HG02840 (cell line): ENCODE measurements at regions not wholly inside any gene's neighbourhood (a gene's known extent, or its start where the extent isn't known, plus 50 kb on each side); places are given as distances from the start of the nearest gene placed in this dataset.

Experiments
- ATAC-seq: cut with Tn5 transposase; IDR thresholded peaks from one replicate; pipeline ENCODE4 v1.9.1; 2021; ENCODE audit warnings: mild to moderate bottlenecking, moderate library complexity, moderate number of reproducible peaks; ENCODE audit not compliant: unreplicated experiment, low FRiP score

DNA sequence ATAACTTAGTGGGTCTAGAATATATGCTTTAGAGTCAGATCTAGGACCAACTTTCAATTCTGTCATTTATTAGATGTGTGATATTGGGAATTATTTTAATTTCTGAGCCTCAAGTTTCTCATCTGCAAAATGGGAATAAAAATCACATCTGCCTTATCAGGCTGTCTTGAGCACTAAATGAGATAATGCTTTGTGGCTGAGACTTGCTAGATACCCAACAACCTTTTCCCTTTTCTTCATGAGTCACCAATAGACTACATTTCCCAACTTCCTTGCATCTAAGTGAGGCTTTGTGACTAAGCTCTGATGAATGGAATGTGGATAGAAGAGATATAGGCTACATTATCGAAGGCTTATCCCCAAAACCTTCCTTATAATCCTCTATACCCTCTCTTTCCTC lies 220.7 kb upstream of the SESN3 start:
- ATAC-seq: no peak

DNA sequence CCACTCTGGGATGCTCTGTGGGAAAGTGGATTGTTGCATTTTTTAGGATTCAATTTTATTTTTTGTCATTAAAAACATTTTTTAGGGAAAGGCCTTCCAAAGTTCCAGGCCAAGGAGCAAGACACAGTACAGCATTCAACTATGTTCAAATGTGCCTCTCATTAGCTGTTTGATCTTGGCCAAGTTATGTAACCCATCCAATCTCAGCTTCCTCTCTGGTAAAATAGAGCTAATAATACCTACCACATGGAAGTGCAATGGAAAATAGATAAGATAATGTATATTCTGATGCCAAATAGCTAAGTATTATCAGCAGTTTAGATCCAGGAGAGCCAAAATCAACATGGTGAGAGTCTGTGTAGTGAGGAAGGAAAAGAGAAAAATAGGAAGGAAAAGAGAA lies 220.3 kb upstream of the SESN3 start:
- no peak for ATAC-seq

DNA sequence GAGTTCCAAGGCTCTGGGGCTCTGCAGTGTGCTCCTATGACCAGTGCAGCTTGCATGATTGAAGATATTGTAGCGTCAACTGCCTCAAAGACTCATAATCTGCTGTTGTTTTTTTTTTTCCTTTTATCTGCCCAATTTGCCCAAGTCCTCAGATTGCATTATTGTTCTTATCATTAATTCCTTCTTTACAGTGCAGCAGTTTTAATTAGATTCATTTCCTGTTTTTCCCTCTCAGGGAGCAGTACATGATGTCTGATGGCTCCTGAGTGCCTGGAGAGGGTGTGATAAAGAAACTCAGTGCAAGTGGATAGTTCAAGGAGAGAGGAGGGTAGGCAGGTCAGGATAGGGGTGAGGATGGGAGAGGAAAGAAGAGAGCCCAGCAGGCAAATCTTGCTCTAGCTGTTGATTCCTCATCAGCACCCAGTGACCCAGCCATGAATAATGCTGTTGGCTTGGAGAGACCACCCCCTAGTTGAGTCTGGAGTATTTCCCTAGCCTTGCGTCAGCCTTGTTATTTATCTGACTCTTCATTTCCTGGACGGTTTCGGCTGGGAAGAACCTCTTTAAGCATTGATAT lies 219.6 kb upstream of the SESN3 start:
- no peak for ATAC-seq

DNA sequence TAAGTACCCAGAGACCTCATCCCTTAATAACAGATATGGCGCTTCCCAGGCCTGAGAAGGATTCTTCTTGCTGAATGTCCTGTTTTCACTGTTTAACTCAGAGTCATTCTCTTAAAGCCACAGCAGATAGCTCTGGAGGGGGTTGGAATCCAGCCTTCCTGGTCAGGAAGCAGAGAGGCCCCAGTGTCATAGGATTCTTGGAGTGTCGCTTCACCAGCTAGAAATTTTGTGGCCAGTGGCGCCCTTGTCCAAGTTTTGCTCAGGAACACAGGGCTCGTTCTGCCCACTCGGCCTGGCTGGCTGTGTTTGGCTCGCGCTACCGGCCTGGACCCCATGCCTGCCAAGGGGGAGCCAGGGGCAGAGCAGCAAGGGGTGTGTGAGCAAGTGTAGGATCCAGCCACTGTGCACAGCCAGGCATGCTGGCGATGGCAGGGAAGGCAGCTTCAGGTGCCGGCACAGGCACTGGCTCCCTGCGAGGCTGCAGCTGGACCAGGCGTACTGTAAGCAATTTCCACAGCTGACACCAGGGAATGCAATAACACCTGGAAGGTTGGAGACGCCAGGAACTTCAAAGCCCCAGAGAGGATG lies 214.8 kb upstream of the SESN3 start:
- no peak for ATAC-seq

DNA sequence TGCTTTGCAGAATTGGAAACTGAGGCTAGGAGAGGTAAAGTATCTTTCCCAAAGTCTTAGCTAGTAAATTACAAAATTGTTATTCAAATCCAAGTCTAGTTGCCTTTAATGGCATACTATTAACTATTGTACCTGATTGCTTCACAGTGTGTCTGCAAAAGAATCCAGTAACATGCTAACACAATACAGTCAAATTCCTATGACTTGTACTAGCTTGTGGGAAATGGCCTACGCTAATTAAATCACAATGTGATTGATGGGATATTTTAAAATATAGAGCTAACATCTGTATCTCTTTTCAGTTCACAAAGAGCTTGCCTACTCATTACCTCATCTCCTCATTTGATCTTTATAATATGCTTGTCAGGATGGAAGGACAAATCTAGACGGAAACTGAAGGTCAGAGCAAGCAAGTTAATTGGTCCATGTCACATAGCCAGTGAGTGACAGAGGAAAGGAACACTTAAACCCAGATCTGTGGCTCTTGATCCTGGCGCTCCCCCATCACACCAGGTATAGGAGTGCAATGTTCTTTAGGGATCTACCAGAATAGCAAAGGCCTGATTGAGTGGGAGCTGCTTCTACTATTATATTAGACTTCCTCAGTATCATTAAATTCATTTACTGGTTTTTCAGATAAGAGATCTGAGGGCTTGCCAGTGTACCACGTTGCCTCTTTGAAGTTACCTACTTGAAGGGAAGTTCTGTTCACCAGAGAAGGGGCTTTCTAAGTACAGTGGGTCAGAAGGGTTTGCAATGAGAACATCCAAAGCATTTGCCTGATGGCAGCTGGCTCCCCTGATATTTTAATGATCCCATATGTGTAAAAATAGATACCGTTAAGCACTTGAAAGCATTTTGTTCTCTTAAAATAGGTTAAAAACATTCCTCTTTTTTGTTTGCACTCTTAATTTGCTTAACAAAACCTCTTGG lies 213.6 kb upstream of the SESN3 start:
- ATAC-seq: no peak

DNA sequence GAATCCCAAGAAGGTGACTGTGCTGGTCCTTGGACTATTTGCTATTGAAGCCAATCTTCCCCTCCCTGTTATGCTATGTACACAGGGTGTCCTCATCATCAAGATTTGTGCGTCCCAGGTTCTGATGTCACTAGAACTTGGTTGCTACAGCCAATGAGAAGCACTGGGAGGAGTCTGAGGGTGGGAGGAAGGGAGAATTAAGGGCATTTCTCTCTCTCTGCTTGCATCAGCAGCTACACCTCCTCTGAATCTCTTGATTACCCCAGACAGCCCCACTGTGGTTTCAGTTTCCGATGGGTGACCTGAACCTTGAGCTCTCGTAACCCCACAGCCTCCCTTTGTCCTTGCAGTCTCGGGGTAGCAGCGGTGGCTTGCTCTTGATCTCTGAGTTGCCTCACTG lies 212.4 kb upstream of the SESN3 start:
- ATAC-seq: peak; percentile 68

DNA sequence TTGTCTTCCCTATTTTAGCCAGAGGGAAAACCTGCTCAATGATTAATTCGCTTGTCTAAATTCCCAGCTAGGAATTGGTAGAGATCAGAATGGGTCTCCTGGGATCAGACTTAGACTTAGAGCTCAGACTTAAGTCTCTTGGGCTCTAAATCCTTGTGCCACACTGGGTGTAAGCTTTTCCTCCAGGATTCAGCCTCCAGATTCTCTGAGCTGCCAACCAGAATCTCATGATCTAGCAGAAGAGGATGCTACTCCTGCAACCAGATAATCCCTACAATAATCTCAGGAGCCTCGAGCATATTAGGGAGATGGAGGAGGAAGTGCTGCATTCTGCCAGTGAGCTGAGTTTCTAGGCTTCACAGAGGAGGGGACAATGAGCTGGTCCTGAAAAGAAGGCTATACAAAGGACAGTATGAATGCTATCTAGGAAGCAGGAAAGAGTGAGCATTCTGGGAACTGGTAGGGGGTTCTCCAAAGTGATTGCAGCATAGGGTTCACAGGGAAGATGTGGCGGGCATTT lies 211.6 kb upstream of the SESN3 start:
- no peak for ATAC-seq

DNA sequence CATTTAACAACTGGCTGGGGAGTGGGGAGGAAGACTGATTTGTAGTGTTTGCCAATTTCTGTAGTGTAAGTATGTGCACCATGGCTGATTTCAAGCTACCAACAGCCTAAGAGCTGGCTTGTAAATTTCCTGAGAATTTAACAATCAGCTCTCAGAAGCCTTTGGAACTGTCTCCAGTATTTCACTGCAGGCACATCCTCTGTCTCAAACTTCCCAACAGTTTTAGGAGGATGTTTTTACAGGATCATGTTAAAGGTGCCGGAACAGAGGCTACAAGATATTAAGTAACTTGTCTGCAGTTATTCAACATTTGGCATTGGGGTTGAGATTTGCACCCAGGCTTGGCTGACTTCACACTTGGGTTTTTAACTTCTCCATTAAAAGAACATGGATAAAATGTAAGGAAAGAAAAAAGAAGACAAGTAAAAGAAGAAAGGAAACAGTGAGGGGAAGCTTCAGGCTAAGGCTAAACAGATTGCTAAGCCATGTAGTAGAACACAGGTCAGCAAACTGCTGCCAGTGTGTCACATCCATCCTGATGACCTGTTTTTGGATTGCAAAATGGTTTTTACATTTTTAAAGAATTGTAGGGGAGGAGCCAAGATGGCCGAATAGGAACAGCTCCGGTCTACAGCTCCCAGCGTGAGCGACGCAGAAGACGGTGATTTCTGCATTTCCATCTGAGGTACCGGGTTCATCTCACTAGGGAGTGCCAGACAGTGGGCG lies 204.8 kb upstream of the SESN3 start:
- ATAC-seq: no peak

DNA sequence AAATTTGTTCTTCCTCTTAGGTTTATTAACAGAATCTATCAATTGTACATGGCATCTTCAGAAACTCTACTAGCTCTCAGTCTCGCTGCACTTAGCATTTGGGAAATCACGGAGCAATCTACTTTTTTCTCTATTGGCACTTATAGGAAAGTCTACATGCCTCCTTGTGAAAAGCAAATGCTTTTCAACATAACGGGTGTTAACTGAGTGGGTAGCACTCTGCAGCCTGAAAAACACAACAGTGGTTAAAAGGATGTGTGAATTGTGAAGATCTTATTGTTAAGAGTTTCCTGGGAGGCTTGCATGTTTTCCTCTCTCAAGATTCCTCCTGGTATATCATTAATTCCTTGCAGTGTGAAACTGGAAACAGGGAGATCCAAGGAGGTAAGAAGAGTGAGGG lies 204.2 kb upstream of the SESN3 start:
- ATAC-seq: no peak

DNA sequence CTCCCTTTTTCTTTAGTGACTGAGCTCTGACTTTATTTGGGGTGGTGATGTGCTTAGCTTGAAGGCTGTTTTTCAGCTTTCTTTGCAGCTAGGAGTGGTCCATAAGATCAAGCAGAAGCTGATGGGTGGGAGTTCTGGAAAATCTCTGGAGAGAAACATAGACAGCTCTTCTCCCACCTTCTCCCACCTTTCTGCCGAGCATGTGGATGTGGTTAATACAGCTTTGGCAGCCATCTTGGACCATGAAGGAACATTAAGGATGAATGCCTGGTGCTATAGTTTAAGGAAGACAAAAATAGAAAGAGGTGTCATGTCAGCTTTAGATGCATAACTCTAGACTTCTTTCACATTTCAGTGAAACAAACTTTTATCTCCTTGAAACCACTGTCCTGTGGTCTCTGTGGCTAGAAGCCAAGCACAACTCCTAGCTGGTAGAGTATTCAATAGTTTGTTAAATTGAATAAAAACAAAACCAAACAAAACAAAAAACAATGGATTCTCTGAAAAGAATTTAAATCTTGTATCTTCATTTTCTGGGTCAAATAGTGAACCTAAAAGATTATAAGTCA lies 203.6 kb upstream of the SESN3 start:
- ATAC-seq: no peak

DNA sequence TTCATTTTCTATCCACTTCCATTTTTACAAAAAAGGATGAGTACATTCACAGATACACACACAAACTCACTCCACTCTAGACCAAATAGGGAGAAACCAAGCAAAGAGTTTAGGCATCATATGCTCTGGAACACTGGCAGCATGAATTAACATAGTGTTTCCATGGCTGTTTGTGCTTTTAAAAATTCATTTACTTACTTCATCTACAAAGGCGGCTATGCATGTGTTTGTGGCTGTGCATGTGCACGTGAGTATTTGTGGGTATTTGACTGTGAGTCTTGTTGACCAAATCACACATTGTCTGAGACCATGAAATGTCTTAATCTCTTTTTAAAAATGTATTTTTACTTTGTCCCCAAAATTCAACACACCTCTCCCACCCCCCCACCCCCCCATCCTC lies 203.0 kb upstream of the SESN3 start:
- ATAC-seq: no peak

DNA sequence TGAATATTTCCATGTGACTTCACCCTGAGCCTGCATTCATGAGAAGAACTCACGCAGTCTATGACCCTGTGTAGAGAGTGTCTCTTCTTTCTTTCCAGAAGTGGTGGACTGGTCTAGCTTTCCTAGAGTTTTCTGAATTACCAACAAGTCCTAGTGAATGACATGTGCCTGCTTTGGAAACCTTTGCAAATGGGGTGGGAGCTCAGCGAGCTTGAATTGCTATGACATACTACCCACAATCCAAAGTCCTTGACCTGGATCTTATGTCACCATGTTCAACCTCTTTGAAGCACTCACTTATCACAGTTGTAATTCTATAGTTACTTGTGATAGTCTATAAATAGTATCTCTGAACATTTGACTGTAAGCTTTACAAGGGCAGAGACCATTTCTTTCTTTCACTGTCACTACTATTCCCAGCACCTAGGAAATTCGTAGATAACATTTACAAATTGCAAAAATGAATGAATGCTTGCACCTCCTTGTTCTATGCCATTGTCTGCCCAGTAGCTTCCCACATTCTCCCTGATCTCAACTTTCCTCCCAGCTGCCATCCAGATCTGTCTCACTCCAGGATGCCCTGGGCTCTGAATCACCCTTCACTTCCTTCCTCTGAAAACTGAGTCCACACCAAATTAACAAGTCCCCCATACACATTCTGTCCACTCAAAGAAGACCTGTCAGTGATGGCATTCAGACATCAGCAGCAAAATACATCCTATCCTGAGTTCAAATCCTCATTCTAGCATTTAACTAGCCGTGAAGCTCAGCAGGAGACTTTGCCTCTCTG lies 201.9 kb upstream of the SESN3 start:
- no peak for ATAC-seq

DNA sequence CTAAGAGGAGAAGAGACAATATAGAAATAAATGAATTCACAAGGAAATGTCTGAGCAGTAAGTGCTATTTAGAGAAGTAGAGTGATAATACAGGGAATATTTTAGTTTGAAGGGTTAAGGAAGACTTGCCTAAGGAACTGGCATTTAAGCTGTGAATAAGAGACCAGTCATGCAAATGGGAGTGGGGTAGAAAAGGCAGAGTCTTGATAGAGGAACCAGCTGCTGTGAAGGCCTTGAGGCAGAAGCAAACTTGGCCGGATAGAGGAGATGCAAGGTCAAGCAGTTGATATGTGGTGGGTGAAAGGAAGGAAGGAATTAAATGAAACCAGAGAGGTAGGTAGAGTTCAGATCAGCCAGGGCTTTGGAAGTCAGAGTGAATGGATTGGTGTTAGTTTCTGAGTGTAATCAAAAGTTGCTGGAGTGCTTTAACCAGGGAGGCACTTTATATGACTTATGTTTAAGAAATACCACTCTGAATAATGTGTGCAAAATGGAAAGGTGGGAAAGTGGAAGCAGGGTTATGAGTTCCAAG lies 198.4 kb upstream of the SESN3 start:
- ATAC-seq: no peak

DNA sequence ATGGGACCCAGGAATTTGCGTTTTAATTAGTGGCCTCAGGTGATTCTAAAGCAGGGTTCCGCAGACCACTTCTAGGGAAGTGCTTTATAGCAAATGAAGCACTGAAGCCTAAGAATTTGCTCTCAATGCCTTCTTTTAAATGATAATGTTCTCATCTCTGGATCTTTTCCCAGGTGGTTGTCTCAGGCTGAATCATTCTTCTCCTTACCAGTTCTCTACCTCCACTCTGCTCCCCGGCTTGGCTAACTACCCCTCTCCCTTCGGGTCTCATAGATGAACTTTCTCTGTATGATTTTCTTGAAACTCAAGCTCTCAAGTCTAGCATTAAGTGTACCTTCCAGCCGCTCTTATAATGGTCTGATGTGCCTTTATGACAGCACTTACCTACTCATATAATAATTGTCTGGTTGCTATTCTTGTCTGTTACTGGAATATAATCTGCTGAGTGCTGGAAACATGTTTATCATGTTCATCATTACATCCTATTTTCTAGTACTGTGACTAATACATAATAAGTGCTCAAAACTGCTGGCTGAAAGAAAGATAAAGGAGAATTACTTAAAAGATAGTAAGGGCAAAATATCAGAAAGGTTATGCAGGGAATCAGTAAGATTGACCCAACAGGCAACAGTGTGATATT lies 195.9 kb upstream of the SESN3 start:
- ATAC-seq: no peak

DNA sequence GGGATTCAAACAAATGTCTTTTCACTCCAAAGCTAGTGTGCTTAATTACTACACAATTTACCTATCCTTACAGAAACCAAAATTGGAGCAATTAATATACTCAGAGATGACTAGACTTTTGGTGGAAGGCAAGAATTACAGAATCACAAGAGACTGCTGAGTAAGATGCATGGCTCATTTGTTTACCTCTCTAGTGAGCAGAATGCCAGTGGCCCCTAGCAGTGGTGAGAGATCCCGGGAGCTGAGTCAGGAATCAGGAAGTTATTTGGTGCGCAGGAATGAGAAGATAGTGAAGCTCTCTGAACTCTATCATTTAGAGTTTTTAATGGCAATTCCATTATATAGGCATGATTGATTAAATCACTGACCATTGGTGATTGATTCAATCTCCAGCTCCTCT lies 188.9 kb upstream of the SESN3 start:
- ATAC-seq: no peak

DNA sequence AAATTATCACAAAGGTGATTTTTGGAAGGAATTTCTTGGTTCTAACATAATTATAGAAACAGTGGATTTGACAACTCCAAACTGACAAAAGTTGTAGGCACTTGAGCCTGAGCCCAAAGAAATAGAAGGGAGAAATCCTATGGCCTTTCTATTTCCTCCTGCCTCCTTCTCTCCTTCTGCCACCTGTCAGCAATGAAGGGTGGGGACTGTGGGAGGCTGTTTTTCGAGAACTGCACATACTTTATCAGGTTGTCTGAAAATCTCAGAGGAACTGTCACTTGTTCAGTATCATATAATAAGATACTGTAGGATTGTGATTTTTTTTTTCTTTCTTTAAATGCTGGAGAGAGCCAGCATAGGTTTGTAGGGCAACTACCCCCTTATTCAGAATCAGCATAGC lies 187.9 kb upstream of the SESN3 start:
- ATAC-seq: no peak

DNA sequence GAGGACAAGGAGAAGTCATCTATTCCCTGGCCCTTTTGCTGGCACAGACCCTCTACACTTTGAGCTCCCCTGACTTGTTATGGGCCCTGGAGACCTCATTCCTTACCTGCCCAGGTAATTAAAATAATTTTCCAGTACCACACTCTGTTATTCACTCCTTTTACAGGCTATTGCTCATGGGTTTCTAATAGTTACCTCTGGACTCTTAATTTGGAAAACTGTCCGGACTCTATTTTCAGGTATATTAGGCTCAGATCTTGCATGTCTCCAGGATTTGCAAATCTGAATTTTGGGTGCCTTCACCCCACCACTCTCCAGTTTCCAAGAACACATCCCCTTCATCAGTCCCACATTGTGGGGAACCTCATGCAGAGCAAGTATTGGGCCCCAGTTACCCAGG lies 186.8 kb upstream of the SESN3 start:
- ATAC-seq: no peak

DNA sequence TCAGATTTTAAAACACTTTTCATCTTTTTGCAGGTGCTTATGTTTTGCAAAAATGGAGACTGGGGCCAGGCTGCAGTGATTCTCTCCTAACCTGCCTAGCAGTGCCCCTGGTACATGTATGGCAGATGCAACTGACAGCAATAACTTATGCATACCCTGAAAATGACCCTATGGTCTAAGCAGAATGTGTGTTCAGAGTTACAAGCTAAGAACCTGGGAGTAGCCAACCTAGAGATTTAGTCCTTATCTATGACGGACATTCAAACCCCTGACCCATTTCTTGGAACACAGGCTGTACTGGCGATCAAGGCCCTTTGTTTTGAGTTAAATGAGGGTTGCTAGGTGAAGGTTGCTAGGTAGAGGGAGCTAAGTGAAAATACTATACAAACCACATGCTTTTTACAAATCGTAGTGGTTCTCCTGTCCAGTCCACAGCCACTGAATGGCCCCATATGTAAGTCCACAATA lies 184.9 kb upstream of the SESN3 start:
- no peak for ATAC-seq

DNA sequence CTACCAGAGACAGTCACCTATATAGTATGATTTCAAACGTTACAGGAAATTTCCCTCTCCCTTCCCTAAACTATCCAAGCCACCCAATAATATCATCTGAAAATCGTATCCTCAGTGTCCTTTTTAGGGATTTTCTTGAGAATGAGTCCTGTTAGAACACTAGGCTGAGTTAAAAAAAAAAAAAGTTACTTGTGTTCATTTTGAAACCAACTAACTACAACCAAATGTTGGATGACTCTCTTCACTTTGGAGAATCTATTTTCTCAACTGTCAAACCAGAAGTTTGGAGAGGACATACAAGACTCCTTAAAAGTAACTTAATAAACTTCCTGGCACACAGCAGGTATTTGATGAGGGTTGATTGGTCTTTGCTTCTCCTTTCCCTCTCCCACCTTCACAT lies 183.2 kb upstream of the SESN3 start:
- ATAC-seq: no peak
